Endodermal cell (in vitro differentiated cells): ENCODE measurements at regions not wholly inside any gene's neighbourhood (a gene's known extent, or its start where the extent isn't known, plus 50 kb on each side); places are given as distances from the start of the nearest gene placed in this dataset.

Source experiments
- DNase-seq: peaks from one replicate; pipeline ENCODE4 v3.0.0-alpha.2; 2017
- H3K27ac ChIP-seq: 2 replicates; pipeline ENCODE4 v1.5.1; 2013; ENCODE audit warnings: mild to moderate bottlenecking, low read depth, low read length, moderate library complexity
- H3K27me3 ChIP-seq: 2 replicates; pipeline ENCODE4 v1.6.1; 2013; ENCODE audit warnings: mild to moderate bottlenecking, low read length, moderate library complexity; ENCODE audit not compliant: insufficient read depth, control insufficient read depth, poor library complexity, severe bottlenecking
- H3K36me3 ChIP-seq: 2 replicates; pipeline ENCODE4 v1.7.0; 2013; ENCODE audit warnings: mild to moderate bottlenecking, low read length, moderate library complexity; ENCODE audit not compliant: control insufficient read depth, insufficient read depth
- H3K4me1 ChIP-seq: one replicate; pipeline ENCODE4 v1.7.0; 2013; ENCODE audit warnings: low read length; ENCODE audit not compliant: control insufficient read depth, insufficient read depth
- H3K4me3 ChIP-seq: 2 replicates; pipeline ENCODE4 v1.5.1; 2013; ENCODE audit warnings: mild to moderate bottlenecking, low read length, moderate library complexity
- H3K9ac ChIP-seq: 2 replicates; pipeline ENCODE4 v1.6.1; 2013; ENCODE audit warnings: mild to moderate bottlenecking, low read length, moderate library complexity; ENCODE audit not compliant: poor library complexity, severe bottlenecking; ENCODE audit errors: extremely low read depth
- H3K9me3 ChIP-seq: 2 replicates; pipeline ENCODE4 v1.6.1; 2013; ENCODE audit warnings: mild to moderate bottlenecking, low read length, moderate library complexity; ENCODE audit not compliant: control insufficient read depth
- H3K27ac Mint-ChIP-seq: 2 replicates; pipeline ENCODE4 v1.8.0; 2020; ENCODE audit warnings: mixed read lengths
- H3K27me3 Mint-ChIP-seq: 2 replicates; pipeline ENCODE4 v1.8.0; 2021; ENCODE audit warnings: mild to moderate bottlenecking, mixed read lengths; ENCODE audit not compliant: insufficient read depth
- H3K36me3 Mint-ChIP-seq: 2 replicates; pipeline ENCODE4 v1.8.0; 2020; ENCODE audit warnings: low read depth, mixed read lengths
- H3K4me1 Mint-ChIP-seq: 2 replicates; pipeline ENCODE4 v1.8.0; 2020; ENCODE audit warnings: mixed read lengths
- H3K4me3 Mint-ChIP-seq: 2 replicates; pipeline ENCODE4 v1.8.0; 2020; ENCODE audit warnings: mild to moderate bottlenecking, moderate library complexity, mixed read lengths
- H3K9me3 Mint-ChIP-seq: 2 replicates; pipeline ENCODE4 v1.8.0; 2020; ENCODE audit warnings: mild to moderate bottlenecking, mixed read lengths
- WGBS, 2 experiments: methylation state at CpG; one replicate each; pipeline versions ENCODE4 v1.1.5 to v1.1.7; 2013; ENCODE audit warnings: missing lambda C conversion rate in 2 of 2, mixed read lengths in 1 of 2; ENCODE audit not compliant: insufficient coverage in 1 of 2, insufficient read length in 1 of 2; 5-methylcytosine and 5-hydroxymethylcytosine counted together
- TF ChIP-seq, protein P1 (sequence below): fragments of 200-600 bp; sonication (generic); conservative IDR thresholded peaks from 2 replicates; pipeline ENCODE4 v1.5.0; 2021; ENCODE audit warnings: antibody characterized with exemption, mild to moderate bottlenecking

DNA sequence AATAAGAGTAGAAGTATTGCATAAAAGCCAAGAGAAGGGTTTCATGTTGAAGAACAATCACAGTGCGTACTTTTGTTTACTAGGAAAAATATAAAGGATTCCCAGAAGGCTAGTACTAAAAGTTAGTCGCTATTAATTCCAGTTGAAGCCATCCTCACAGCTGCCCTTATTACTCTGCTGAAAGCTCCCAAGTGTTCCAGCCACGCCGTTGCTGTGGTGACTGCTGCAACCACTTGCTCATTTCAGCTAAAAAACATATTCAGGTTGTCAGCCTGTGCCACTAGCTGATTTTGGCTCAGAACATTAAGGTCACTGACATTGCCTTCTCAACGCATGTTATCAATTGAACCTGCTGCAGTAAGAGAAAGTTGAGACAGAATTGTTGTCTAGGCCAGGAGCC, 87.1 kb upstream of the FNDC3A start:
- no peak overlapping the region for H3K27ac Mint-ChIP-seq
- H3K4me3 ChIP-seq, result no peak overlapping the region
- no peaks in the 10 kb centered on the region for H3K36me3 ChIP-seq
- H3K9me3 Mint-ChIP-seq, result no peaks in the 10 kb centered on the region
- no peak overlapping the region for H3K27ac ChIP-seq
- H3K4me1 ChIP-seq, result no peaks in the 10 kb centered on the region
- H3K27me3 Mint-ChIP-seq, result no peaks in the 10 kb centered on the region
- no peak for DNase-seq
- H3K27me3 ChIP-seq, result no peaks in the 10 kb centered on the region
- TF ChIP-seq, protein P1, sequence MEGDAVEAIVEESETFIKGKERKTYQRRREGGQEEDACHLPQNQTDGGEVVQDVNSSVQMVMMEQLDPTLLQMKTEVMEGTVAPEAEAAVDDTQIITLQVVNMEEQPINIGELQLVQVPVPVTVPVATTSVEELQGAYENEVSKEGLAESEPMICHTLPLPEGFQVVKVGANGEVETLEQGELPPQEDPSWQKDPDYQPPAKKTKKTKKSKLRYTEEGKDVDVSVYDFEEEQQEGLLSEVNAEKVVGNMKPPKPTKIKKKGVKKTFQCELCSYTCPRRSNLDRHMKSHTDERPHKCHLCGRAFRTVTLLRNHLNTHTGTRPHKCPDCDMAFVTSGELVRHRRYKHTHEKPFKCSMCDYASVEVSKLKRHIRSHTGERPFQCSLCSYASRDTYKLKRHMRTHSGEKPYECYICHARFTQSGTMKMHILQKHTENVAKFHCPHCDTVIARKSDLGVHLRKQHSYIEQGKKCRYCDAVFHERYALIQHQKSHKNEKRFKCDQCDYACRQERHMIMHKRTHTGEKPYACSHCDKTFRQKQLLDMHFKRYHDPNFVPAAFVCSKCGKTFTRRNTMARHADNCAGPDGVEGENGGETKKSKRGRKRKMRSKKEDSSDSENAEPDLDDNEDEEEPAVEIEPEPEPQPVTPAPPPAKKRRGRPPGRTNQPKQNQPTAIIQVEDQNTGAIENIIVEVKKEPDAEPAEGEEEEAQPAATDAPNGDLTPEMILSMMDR, result no peak
- WGBS, 2 experiments, result 91 to 94% methylated on average over 3 to 5 of the region's 5 CpGs
- H3K4me3 Mint-ChIP-seq, result no peak overlapping the region
- no peaks in the 10 kb centered on the region for H3K9me3 ChIP-seq
- H3K9ac ChIP-seq, result no peak overlapping the region
- H3K4me1 Mint-ChIP-seq, result peaks cover 8% of the 10 kb centered on the region
- H3K36me3 Mint-ChIP-seq, result no peaks in the 10 kb centered on the region

DNA sequence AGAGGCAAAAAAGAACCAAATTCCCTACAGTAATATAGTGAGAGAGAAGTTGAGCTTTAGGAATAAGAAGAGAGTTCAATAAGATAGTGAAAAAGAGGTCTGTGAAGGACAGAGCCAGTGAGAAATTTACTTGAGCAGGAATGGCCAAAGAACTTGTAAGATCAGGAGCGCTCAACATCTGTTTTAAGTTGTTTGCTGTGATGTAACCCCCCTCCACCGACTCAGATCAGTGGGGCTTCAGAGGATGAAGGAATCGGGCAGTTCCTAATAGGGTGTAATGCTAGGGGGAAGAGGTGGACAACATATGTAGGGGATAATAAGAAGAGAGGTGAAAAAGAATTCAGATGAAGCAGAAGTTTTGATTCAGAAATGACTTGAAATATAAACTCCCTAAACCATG, 85.3 kb upstream of the FNDC3A start:
- Histone ChIP-seq H3K9ac (no peak overlapping the region), H3K4me1 (no peaks in the 10 kb centered on the region), H3K4me3 (no peak overlapping the region), H3K27me3 (no peaks in the 10 kb centered on the region), H3K9me3 (no peaks in the 10 kb centered on the region), H3K36me3 (no peaks in the 10 kb centered on the region), H3K27ac (no peak overlapping the region)
- no peak for DNase-seq
- H3K27ac Mint-ChIP-seq, result no peak overlapping the region
- H3K4me1 Mint-ChIP-seq, result peaks cover 5% of the 10 kb centered on the region
- H3K9me3 Mint-ChIP-seq, result no peaks in the 10 kb centered on the region
- no peak overlapping the region for H3K4me3 Mint-ChIP-seq
- WGBS, 2 experiments, result 65% methylated on average over 3 of the region's 3 CpGs; no CpG with 5 or more reads in 1 of the 2 experiments
- TF ChIP-seq, protein P1, result no peak
- H3K27me3 Mint-ChIP-seq, result no peaks in the 10 kb centered on the region
- no peaks in the 10 kb centered on the region for H3K36me3 Mint-ChIP-seq

DNA sequence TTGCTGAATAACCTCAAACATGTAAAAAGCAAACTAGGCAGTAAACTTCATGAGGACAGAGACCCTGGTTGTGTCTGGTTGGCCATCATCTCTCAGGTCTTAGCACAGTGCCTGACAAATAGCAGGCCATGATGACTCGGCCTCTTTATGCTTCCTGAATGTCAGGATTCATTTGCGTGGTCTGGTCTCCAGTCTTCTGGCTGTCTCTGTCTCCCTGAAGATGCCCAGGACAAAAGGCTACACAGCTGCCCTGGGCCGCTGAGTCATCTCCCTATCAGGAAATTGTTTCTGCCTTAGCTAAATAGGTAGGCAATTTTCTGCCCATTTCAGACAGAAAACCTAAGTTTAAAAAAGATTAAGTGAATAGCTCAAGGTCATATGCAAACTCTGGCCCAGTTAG, 84.1 kb upstream of the FNDC3A start:
- H3K27ac Mint-ChIP-seq, result no peak overlapping the region
- H3K4me3 Mint-ChIP-seq, result no peak overlapping the region
- H3K27me3 Mint-ChIP-seq, result no peaks in the 10 kb centered on the region
- H3K36me3 ChIP-seq, result no peaks in the 10 kb centered on the region
- WGBS, 2 experiments, result 87 to 95% methylated on average over 3 of the region's 3 CpGs
- no peaks in the 10 kb centered on the region for H3K36me3 Mint-ChIP-seq
- H3K9me3 ChIP-seq, result no peaks in the 10 kb centered on the region
- H3K4me1 ChIP-seq, result no peaks in the 10 kb centered on the region
- H3K9ac ChIP-seq, result no peak overlapping the region
- no peak for DNase-seq
- no peak overlapping the region for H3K27ac ChIP-seq
- TF ChIP-seq, protein P1, result no peak
- H3K4me3 ChIP-seq, result no peak overlapping the region
- H3K27me3 ChIP-seq, result no peaks in the 10 kb centered on the region
- H3K9me3 Mint-ChIP-seq, result no peaks in the 10 kb centered on the region
- no peaks in the 10 kb centered on the region for H3K4me1 Mint-ChIP-seq
